ENCODE measurements at regions not wholly inside any gene's neighbourhood (a gene's known extent, or its start where the extent isn't known, plus 50 kb on each side); places are given as distances from the start of the nearest gene placed in this dataset.
"Not testable (repeated sequence)": the region's sequence is repeated elsewhere in the genome, so short reads cannot be mapped to it uniquely, and the experiment has no call there.

GRCh38 chrX:93868289-93868965 lies 194.4 kb downstream of the FAM133A start:
- no peak for DNase-seq

- peak in 1 of 2 experiments; percentile 0 for DNase-seq
Observed at GRCh38 chrX:93874554-93874953, 200.5 kb downstream of the FAM133A start.

- DNase-seq = no peak
Observed at GRCh38 chrX:93875621-93876282, 201.7 kb downstream of the FAM133A start.

- not testable (repeated sequence) for DNase-seq
Observed at GRCh38 chrX:93921041-93921440, 247.0 kb downstream of the FAM133A start.

- DNase-seq = peak in 1 of 2 experiments; percentile 7
Observed at GRCh38 chrX:93932471-93933220, 258.6 kb downstream of the FAM133A start.

- no peak for DNase-seq
Observed at GRCh38 chrX:93977641-93978040, 303.6 kb downstream of the FAM133A start.

- DNase-seq = no peak
Observed at GRCh38 chrX:93985344-93986307, 311.6 kb downstream of the FAM133A start.

Data from SHP77 (cell line).